C4-2B (cell line): ENCODE measurements at regions not wholly inside any gene's neighbourhood (a gene's known extent, or its start where the extent isn't known, plus 50 kb on each side); places are given as distances from the start of the nearest gene placed in this dataset.

Experiments
- H3K27ac ChIP-seq: fragments of 450-650 bp; 2 replicates; pipeline ENCODE4 v1.5.1; 2017
- ZFX ChIP-seq: fragments of 450-650 bp; IDR thresholded peaks from 2 replicates; pipeline ENCODE4 v1.6.1; 2017
- TF ChIP-seq, protein P1 (sequence below): fragments of 450-650 bp; conservative IDR thresholded peaks from 2 replicates; pipeline ENCODE4 v1.5.1; 2017; ENCODE audit warnings: mild to moderate bottlenecking

DNA sequence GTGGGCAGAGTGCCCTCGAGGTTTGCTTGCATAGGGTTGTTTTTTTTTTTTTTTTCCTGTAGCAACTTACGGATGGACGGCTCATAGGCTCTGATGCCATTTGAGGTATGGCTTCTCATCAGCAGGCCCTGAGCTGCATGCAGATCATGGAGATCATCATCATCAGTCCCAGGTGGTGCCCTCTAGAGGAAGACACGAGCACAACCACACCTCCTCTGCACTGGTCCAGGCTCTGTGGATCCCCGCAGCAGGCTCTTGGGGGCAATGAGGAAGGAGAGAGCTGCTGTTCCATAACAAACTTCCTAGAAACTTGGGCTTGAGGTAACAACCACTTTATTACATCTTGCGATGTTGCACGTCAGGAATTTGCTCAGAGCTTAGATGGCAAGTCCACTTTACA lies 132.7 kb upstream of the CXCL12 start:
- no peak for TF ChIP-seq ZFX
- TF ChIP-seq, protein P1, sequence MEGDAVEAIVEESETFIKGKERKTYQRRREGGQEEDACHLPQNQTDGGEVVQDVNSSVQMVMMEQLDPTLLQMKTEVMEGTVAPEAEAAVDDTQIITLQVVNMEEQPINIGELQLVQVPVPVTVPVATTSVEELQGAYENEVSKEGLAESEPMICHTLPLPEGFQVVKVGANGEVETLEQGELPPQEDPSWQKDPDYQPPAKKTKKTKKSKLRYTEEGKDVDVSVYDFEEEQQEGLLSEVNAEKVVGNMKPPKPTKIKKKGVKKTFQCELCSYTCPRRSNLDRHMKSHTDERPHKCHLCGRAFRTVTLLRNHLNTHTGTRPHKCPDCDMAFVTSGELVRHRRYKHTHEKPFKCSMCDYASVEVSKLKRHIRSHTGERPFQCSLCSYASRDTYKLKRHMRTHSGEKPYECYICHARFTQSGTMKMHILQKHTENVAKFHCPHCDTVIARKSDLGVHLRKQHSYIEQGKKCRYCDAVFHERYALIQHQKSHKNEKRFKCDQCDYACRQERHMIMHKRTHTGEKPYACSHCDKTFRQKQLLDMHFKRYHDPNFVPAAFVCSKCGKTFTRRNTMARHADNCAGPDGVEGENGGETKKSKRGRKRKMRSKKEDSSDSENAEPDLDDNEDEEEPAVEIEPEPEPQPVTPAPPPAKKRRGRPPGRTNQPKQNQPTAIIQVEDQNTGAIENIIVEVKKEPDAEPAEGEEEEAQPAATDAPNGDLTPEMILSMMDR: peak; percentile 60
- no peak overlapping the region for H3K27ac ChIP-seq

DNA sequence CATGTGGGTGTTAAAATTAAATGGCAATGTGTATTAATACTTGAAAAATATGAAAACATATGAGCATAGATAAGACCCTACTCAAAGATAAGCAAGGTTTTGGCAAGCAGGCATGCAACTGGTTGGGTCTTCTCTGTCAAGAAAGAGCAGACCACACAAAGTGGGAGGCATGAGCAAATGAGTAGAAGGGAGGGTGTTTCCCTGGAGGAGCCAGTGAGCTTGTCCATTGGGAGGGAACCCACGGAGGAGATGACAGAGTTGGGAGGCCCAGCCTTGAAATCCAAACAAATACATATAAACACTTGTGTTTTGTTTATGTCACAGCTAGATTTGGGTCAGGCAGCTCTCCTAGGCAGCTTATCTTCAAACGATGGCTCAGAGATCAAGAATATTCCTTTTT lies 134.5 kb upstream of the CXCL12 start:
- TF ChIP-seq, protein P1: no peak
- TF ChIP-seq ZFX: no peak
- H3K27ac ChIP-seq: no peak overlapping the region

DNA sequence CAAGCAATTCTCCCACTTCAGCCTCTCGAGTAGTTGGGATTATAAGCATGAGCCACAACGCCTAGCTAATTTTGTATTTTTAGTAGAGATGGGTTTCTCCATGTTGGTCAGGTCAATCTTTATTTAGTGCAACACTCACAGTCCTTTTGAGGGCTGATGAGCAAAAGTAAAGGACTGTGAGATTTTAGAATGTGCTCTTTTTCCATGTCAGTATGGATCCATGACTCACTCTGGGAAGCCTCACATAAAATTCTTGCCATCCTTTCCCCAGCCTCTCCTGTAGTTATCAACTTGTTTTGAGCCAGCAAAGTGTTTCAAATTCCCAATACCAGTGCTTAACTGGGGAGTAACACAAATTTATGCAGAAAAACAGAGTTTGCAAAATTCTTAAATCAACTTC lies 135.8 kb upstream of the CXCL12 start:
- no peak for TF ChIP-seq ZFX
- TF ChIP-seq, protein P1: no peak
- H3K27ac ChIP-seq: no peak overlapping the region

DNA sequence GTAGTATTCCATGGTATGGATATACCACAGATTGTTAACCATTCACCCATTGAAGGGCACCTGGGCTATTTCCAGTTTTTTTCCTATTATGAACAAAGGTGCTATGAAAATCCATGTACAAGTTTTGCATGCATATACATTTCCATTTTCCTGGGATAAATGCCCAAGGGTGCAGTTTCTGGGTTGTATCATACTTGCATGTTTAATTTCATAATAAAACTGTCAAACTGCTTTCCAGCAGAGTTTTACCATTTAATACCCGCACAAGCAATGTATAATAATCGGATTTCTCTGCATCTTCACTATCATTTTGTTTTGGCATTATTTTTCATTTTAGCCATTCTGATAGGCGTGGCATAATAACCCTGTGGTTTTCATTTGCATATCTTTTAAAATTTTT lies 154.3 kb upstream of the CXCL12 start:
- TF ChIP-seq, protein P1: no peak
- no peak for TF ChIP-seq ZFX
- H3K27ac ChIP-seq: no peak overlapping the region

DNA sequence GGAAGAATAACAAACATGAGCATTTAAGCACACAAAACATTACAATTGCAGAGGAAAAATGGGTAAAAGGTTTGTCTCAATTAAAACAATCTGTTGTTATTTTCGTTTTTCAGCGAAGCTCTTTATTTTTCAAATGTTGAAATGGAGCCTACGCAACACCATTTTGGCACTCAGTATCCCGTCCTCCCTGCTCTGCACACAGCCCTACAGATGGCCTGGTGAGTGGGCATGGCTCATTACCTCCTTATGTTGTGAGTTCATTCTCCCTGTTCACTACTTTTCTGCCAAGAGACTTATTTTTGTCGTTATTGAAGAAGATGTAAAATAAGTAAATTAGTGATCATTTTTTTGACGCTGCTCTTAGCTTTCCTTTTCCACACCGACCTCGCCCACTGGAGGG lies 167.8 kb upstream of the CXCL12 start:
- H3K27ac ChIP-seq: no peak overlapping the region
- TF ChIP-seq ZFX: no peak
- TF ChIP-seq, protein P1: no peak

DNA sequence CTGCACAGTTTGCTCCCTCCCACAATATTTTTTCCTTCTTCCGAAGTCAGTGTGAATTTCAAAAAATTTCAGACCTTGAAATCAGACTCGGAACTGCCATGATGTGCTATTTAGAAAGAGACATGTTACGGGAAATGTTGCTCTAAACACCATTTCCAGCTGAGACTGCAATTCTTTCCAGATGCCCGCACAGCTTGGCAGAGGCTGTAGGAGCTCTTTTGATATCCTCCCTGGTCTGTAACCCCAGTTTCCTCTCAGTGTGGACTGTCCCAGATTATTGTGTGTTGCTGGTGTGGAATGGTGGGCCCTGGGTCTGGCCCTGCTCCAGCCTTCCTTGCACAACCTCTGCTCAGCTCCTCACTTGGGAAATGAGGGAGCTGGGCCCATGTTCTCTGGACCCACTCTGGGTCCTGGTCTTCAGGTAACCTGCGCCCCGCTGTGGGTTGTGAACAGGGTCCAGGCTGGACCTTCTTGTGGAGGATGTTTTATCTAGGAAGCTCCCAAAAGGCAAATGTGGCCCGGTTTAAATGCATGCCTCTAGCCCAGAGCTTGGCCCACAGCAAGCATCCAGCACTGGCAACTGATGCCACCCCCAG lies 172.8 kb upstream of the CXCL12 start:
- H3K27ac ChIP-seq: no peak overlapping the region
- TF ChIP-seq ZFX: no peak
- TF ChIP-seq, protein P1: no peak

DNA sequence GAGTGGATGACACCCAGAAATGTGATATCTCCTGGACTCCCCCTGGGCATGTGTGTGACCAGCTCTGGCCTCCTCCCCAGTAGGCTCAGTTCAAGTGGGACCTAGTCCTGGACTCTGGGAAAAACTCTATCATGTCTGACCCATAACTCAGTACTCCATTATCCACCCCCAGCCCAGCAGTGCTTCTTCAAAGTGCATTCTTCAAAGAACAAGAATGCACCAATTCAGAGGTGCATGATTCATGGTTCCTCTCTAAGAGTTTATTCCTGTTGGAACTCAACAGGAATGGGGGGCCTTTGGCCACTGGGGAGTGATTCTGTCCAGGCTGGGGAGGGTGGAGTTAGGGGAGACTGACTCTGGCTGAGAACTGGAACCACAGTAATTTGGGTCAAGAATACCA lies 173.6 kb upstream of the CXCL12 start:
- TF ChIP-seq ZFX: no peak
- TF ChIP-seq, protein P1: no peak
- no peak overlapping the region for H3K27ac ChIP-seq
